ENCODE measurements at regions not wholly inside any gene's neighbourhood (a gene's known extent, or its start where the extent isn't known, plus 50 kb on each side); places are given as distances from the start of the nearest gene placed in this dataset.

DNA sequence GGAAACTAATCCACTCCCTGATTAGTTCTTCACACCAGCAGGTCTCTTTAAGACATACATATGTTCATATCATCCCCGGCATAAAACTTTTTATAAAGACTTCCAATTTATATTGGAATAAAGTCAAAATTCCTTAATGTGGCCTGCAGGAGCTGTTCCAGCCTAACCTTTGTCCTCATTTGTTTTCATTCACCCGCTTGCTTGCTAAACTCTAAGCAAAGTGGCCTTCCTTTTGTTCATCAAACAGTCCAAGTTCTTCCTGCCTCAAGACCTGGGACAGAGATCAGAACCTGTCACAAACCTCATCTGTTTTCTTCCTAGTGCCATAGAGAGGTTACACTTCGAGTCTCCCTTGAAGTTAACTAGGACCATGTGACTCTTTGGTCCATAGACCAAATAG is 339.4 kb upstream of the ID2 start:
- TF ChIP-seq, protein P1, sequence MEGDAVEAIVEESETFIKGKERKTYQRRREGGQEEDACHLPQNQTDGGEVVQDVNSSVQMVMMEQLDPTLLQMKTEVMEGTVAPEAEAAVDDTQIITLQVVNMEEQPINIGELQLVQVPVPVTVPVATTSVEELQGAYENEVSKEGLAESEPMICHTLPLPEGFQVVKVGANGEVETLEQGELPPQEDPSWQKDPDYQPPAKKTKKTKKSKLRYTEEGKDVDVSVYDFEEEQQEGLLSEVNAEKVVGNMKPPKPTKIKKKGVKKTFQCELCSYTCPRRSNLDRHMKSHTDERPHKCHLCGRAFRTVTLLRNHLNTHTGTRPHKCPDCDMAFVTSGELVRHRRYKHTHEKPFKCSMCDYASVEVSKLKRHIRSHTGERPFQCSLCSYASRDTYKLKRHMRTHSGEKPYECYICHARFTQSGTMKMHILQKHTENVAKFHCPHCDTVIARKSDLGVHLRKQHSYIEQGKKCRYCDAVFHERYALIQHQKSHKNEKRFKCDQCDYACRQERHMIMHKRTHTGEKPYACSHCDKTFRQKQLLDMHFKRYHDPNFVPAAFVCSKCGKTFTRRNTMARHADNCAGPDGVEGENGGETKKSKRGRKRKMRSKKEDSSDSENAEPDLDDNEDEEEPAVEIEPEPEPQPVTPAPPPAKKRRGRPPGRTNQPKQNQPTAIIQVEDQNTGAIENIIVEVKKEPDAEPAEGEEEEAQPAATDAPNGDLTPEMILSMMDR (conservative IDR thresholded peaks at IDR 0.05; ENCODE audit: low read length) = no peak
- no peak for TF ChIP-seq EZH2phosphoT487 (IDR thresholded peaks at IDR 0.05; ENCODE audit: borderline replicate concordance)

Data from Loucy (cell line).